Pancreas (tissue), 10 donors: ENCODE measurements at regions not wholly inside any gene's neighbourhood (a gene's known extent, or its start where the extent isn't known, plus 50 kb on each side); places are given as distances from the start of the nearest gene placed in this dataset.

Experiments used
- ATAC-seq, 4 donors: fragments of 200-7000 bp; cut with Tn5 transposase; one replicate each; pipeline versions ENCODE4 v1.8.0 to v1.9.1; 2020; ENCODE audit warnings: mild to moderate bottlenecking in 4 of 4, moderate library complexity in 4 of 4
- DNase-seq, 6 donors: peaks; one replicate each; pipeline ENCODE4 v3.0.0-alpha.2; 2020
- FAIRE-seq: peaks from 2 replicates; lab custom pipeline; 2012; peaks lifted over from hg19 to GRCh38; lab: Jason Lieb, UNC
- H3K27ac ChIP-seq, 4 donors: fragments of 200-600 bp; sonication (generic); 1 replicate in 3 of 4; 2 replicates in 1 of 4; pipeline versions ENCODE4 v1.5.0 to v1.8.0; 2020
- H3K27me3 ChIP-seq, 4 donors: fragments of 200-600 bp; one replicate each; pipeline ENCODE4 v1.8.0; 2021
- H3K36me3 ChIP-seq, 3 donors: fragments of 200-600 bp; sonication (generic) in 1 of 3; one replicate each; pipeline versions ENCODE4 v1.5.0 to v1.8.0; 2020 to 2021
- H3K4me1 ChIP-seq, 3 donors: fragments of 200-600 bp; one replicate each; pipeline ENCODE4 v1.8.0; 2021
- H3K4me3 ChIP-seq, 4 donors: fragments of 200-600 bp; sonication (generic) in 2 of 4; one replicate each; pipeline versions ENCODE4 v1.5.0 to v1.8.0; 2020 to 2021
- H3K9me3 ChIP-seq, 4 donors: fragments of 200-600 bp; one replicate each; pipeline ENCODE4 v1.8.0; 2021
- WGBS, 2 donors: extraction: QIAGEN DNeasy Blood & Tissue Kit; methylation state at CpG; one replicate each; pipeline ENCODE4 v1.1.7; 2013; 5-methylcytosine and 5-hydroxymethylcytosine counted together
- intact Hi-C, 3 donors: fragments of 100-400 bp; cut with DNase I; formaldehyde crosslinking; loops; one replicate each; pipeline versions ENCODE4 v1.11.1 to v1.14.2; 2022
- TF ChIP-seq, protein P1 (sequence below), 4 donors: fragments of 200-600 bp; sonication (generic) in 3 of 4; IDR thresholded peaks; one replicate each; pipeline versions ENCODE4 v1.5.0 to v1.8.0; 2021; ENCODE audit warnings: antibody characterized with exemption in 4 of 4
- donor health status: healthy with polysubstance abuse.
- donor health status: DM: no; HTN: no; CAD: no; lungs with moderate emphysema.
- donor health status: DM: no; HTN: no; CAD: no.
- donor health status: control.
- donor health status: control.
- donor health status: Bipolar disorder and iron deficiency.
- donor health status: DM: yes; HTN: yes; CAD: no.
- donor health status: DM: no; HTN: no; CAD: no.
- donor health status: DM: no; HTN: no; CAD: no.
- donor health status: DM: yes; HTN: yes; CAD: no.

DNA sequence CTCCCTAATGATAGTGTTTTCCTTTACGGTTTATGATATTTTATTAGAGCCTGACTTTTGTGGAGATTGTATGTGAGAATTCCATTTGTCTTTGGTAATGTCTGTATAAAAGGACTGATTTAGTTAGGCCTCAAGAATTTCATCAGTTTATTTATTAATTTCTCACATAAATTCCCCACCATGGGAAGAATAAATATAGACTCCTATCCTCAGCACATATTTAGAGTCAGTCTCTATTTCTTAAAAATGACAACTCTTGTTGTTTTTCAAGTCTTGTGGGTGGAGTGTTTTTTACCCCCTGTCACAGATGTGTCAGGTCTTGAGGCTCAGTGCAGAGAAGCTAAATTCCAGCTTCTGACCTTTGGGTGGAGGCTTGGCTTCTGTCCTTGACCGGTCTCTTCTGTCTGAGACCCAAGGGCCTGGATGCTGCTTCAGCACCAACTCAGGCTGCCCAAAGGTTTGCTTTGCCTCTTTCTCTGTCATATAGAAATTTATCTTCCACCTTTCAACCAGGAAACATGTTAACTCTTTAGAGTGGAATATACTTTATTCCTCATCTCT lies 117.3 kb upstream of the INHBA start:
- DNase-seq = no peak
- Histone ChIP-seq H3K4me1 (no peaks in the 10 kb centered on the region), H3K27me3 (no peaks in the 10 kb centered on the region), H3K4me3 (no peak overlapping the region), H3K36me3 (no peaks in the 10 kb centered on the region), H3K9me3 (no peaks in the 10 kb centered on the region), H3K27ac (no peak overlapping the region)
- TF ChIP-seq, protein P1, sequence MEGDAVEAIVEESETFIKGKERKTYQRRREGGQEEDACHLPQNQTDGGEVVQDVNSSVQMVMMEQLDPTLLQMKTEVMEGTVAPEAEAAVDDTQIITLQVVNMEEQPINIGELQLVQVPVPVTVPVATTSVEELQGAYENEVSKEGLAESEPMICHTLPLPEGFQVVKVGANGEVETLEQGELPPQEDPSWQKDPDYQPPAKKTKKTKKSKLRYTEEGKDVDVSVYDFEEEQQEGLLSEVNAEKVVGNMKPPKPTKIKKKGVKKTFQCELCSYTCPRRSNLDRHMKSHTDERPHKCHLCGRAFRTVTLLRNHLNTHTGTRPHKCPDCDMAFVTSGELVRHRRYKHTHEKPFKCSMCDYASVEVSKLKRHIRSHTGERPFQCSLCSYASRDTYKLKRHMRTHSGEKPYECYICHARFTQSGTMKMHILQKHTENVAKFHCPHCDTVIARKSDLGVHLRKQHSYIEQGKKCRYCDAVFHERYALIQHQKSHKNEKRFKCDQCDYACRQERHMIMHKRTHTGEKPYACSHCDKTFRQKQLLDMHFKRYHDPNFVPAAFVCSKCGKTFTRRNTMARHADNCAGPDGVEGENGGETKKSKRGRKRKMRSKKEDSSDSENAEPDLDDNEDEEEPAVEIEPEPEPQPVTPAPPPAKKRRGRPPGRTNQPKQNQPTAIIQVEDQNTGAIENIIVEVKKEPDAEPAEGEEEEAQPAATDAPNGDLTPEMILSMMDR (IDR thresholded peaks at IDR 0.05) = no peak
- WGBS, 2 donors = 65 to 85% methylated on average over 2 of the region's 2 CpGs
- FAIRE-seq = no peak
- ATAC-seq = no peak
- intact Hi-C loops = no loop called here

- ATAC-seq (no peak), DNase-seq (no peak), FAIRE-seq (peak; percentile 9)
- Histone ChIP-seq H3K36me3 (no peaks in the 10 kb centered on the region), H3K4me3 (no peak overlapping the region), H3K27me3 (no peaks in the 10 kb centered on the region), H3K4me1 (no peaks in the 10 kb centered on the region), H3K9me3 (no peaks in the 10 kb centered on the region), H3K27ac (no peak overlapping the region)
- intact Hi-C loops = no loop called here
- 43 to 72% methylated on average over 1 of the region's 1 CpG for WGBS, 2 donors
- TF ChIP-seq, protein P1 (IDR thresholded peaks at IDR 0.05) = no peak
Measured at GRCh38 chr7:41819645-41820044, 116.8 kb upstream of the INHBA start.

GRCh38 chr7:41818765-41819398 lies 116.0 kb upstream of the INHBA start:
- ATAC-seq = no peak
- no peaks in the 10 kb centered on the region for H3K9me3 ChIP-seq
- no peaks in the 10 kb centered on the region for H3K27me3 ChIP-seq
- intact Hi-C loops = no loop called here
- no peak overlapping the region for H3K4me3 ChIP-seq
- H3K4me1 ChIP-seq = no peaks in the 10 kb centered on the region
- TF ChIP-seq, protein P1 (IDR thresholded peaks at IDR 0.05) = no peak
- FAIRE-seq = no peak
- no peak for DNase-seq
- no peak overlapping the region for H3K27ac ChIP-seq
- WGBS, 2 donors = 27 to 55% methylated on average over 1 of the region's 1 CpG
- H3K36me3 ChIP-seq = no peaks in the 10 kb centered on the region

- H3K27ac ChIP-seq = no peak overlapping the region
- intact Hi-C loops = no loop called here
- no peaks in the 10 kb centered on the region for H3K4me1 ChIP-seq
- 44 to 46% methylated on average over 2 of the region's 2 CpGs for WGBS, 2 donors
- no peak for DNase-seq
- H3K9me3 ChIP-seq = no peaks in the 10 kb centered on the region
- no peaks in the 10 kb centered on the region for H3K27me3 ChIP-seq
- no peak for ATAC-seq
- FAIRE-seq = no peak
- TF ChIP-seq, protein P1 (IDR thresholded peaks at IDR 0.05) = no peak
- H3K36me3 ChIP-seq = no peaks in the 10 kb centered on the region
- H3K4me3 ChIP-seq = no peak overlapping the region
Measured at GRCh38 chr7:41817386-41817785, 114.5 kb upstream of the INHBA start.

GRCh38 chr7:41816111-41816510 lies 113.2 kb upstream of the INHBA start:
- Histone ChIP-seq H3K4me3 (no peak overlapping the region), H3K27ac (no peak overlapping the region), H3K4me1 (no peaks in the 10 kb centered on the region), H3K36me3 (no peaks in the 10 kb centered on the region), H3K9me3 (no peaks in the 10 kb centered on the region), H3K27me3 (no peaks in the 10 kb centered on the region)
- 55 to 58% methylated on average over 4 of the region's 4 CpGs for WGBS, 2 donors
- TF ChIP-seq, protein P1 (IDR thresholded peaks at IDR 0.05) = no peak
- FAIRE-seq = no peak
- no peak for DNase-seq
- no peak for ATAC-seq
- intact Hi-C loops = no loop called here
